ENCODE measurements at regions not wholly inside any gene's neighbourhood (a gene's known extent, or its start where the extent isn't known, plus 50 kb on each side); places are given as distances from the start of the nearest gene placed in this dataset.

GRCh38 chr6:1257778-1258177, 54.1 kb upstream of the FOXQ1 start:
- DNase-seq (ENCODE audit: low read depth in 1 of 2, low spot score in 1 of 2), result no peak

GRCh38 chr6:1256435-1257008, 55.4 kb upstream of the FOXQ1 start:
- no peak for DNase-seq (ENCODE audit: low read depth in 1 of 2, low spot score in 1 of 2)

- DNase-seq (ENCODE audit: low read depth in 1 of 2, low spot score in 1 of 2), result no peak
Measured at GRCh38 chr6:1255636-1256365, 56.1 kb upstream of the FOXQ1 start.

GRCh38 chr6:1254326-1254725, 57.6 kb upstream of the FOXQ1 start:
- no peak for DNase-seq (ENCODE audit: low read depth in 1 of 2, low spot score in 1 of 2)

GRCh38 chr6:1253816-1254215, 58.1 kb upstream of the FOXQ1 start:
- DNase-seq (ENCODE audit: low read depth in 1 of 2, low spot score in 1 of 2), result no peak

- DNase-seq (ENCODE audit: low read depth in 1 of 2, low spot score in 1 of 2), result no peak
Measured at GRCh38 chr6:1251198-1252155, 60.4 kb upstream of the FOXQ1 start.

- no peak for DNase-seq (ENCODE audit: low read depth in 1 of 2, low spot score in 1 of 2)
Measured at GRCh38 chr6:1250489-1251197, 61.3 kb upstream of the FOXQ1 start.

GRCh38 chr6:1247894-1248293, 64.0 kb upstream of the FOXQ1 start:
- no peak for DNase-seq (ENCODE audit: low read depth in 1 of 2, low spot score in 1 of 2)

- DNase-seq (ENCODE audit: low read depth in 1 of 2, low spot score in 1 of 2), result no peak
Measured at GRCh38 chr6:1247056-1247455, 64.8 kb upstream of the FOXQ1 start.

- DNase-seq (ENCODE audit: low read depth in 1 of 2, low spot score in 1 of 2), result no peak
Measured at GRCh38 chr6:1244941-1245340, 67.0 kb upstream of the FOXQ1 start.

GRCh38 chr6:1244278-1244677, 67.6 kb upstream of the FOXQ1 start:
- no peak for DNase-seq (ENCODE audit: low read depth in 1 of 2, low spot score in 1 of 2)

GRCh38 chr6:1242446-1242845, 69.5 kb upstream of the FOXQ1 start:
- no peak for DNase-seq (ENCODE audit: low read depth in 1 of 2, low spot score in 1 of 2)

- DNase-seq (ENCODE audit: low read depth in 1 of 2, low spot score in 1 of 2), result no peak
Measured at GRCh38 chr6:1242021-1242420, 69.9 kb upstream of the FOXQ1 start.

- DNase-seq (ENCODE audit: low read depth in 1 of 2, low spot score in 1 of 2), result no peak
Measured at GRCh38 chr6:1240766-1241318, 71.1 kb upstream of the FOXQ1 start.

- DNase-seq (ENCODE audit: low read depth in 1 of 2, low spot score in 1 of 2), result no peak
Measured at GRCh38 chr6:1239805-1240204, 72.1 kb upstream of the FOXQ1 start.

GRCh38 chr6:1238040-1238439, 73.9 kb upstream of the FOXQ1 start:
- no peak for DNase-seq (ENCODE audit: low read depth in 1 of 2, low spot score in 1 of 2)

GRCh38 chr6:1237636-1238035, 74.3 kb upstream of the FOXQ1 start:
- DNase-seq (ENCODE audit: low read depth in 1 of 2, low spot score in 1 of 2), result no peak

GRCh38 chr6:1235825-1236224, 76.1 kb upstream of the FOXQ1 start:
- DNase-seq (ENCODE audit: low read depth in 1 of 2, low spot score in 1 of 2), result no peak

- no peak for DNase-seq (ENCODE audit: low read depth in 1 of 2, low spot score in 1 of 2)
Measured at GRCh38 chr6:1233924-1234323, 78.0 kb upstream of the FOXQ1 start.

GRCh38 chr6:1232578-1232977, 79.3 kb upstream of the FOXQ1 start:
- no peak for DNase-seq (ENCODE audit: low read depth in 1 of 2, low spot score in 1 of 2)

GRCh38 chr6:1231941-1232340, 80.0 kb upstream of the FOXQ1 start:
- DNase-seq (ENCODE audit: low read depth in 1 of 2, low spot score in 1 of 2), result no peak
